ENCODE measurements at regions not wholly inside any gene's neighbourhood (a gene's known extent, or its start where the extent isn't known, plus 50 kb on each side); places are given as distances from the start of the nearest gene placed in this dataset.
"Not testable (repeated sequence)": the region's sequence is repeated elsewhere in the genome, so short reads cannot be mapped to it uniquely, and the experiment has no call there.

DNA sequence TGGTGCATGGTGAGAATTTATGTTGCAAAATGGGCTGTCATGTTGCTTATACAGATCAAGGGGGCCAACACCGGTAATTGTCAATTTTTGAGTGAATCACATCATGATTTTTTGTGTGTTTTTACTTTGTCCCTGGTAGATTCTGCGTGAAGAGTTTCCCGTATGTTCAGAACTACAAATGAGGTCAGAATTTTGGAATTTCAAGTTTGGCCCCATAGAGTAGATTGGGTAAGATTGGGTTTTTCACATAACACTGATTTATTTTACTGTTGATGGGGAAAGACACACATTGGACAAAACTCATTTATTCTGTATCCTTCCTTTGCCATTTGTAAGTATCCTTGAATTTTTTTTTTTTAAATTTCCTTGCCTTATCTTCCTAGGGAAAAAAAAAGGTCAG, 158.5 kb upstream of the MXRA5 start:
- FAIRE-seq: no peak

DNA sequence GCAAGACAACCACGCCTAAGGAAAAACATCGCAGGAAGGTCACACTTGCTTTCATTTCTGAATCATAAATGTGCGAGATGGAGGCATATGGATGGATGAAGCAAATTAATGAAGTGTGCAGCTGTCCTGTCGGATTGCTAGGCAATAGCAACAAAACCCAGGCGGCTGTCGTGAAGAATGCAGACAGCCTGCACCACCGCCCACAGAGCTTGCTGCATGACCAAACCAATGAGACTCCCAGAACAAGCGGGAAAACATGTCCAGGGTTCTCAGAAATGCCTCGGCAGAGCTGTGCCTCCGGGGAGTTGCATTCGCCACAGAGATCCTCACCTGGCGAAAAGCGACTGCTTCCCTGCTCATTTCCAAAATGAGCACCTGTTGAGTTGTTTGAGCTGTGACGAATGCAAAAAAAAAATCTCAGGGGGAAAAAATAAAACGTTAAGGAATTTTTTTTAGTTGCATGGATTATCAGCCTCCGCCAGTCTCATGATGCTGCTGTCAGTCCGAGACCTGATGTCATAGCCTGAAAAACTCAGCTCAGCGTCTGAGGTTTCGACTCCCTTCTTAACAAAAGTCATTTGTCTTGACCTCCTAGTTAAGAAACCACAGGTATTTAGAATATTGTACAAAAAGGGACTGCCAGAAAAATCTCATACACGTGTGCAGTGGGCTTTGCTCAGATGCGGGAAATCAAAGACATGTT, 155.5 kb upstream of the MXRA5 start:
- no peak for FAIRE-seq

DNA sequence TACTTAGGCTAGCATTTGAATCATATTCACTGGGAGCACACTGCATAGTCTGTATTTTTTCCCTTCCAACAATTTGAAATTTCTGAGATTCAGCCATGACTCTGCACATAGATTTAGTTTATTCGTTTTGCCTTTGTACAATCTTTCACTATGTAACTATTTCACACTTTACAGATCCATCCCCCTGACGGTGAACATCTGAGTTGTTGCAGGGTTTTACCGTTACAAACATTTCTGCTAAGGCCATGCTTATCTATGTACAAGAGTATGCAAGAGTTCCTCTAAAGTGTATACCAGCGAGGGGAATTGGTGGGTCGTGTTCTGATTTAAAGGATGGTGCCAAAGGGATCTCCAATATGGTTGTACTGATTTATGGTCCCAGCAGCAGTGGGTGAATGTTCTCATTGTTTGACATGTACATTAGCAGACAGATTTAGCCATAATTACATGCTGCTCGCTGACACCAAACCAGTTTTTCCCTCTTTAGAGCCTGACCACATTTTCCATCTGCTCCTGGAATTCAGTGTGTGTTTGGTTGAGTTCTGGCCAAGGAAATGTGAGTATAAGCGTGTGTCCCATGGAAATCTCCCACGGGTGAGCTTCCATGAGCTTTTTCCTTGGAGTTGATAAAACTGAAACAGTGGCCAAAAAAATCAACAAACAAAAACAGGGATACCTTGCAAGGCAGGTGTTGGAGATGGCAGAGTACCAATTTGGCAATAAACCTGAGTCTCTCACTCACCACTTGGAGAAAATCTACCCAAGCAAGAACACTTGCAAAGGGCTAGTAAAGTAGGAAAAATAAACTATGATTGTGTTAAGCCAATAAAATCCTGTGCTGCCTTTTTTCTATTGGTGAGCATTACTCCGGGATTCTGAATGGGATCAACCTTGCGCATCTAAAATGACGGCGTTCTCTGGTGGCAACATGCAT, 149.7 kb upstream of the MXRA5 start:
- not testable (repeated sequence) for FAIRE-seq

DNA sequence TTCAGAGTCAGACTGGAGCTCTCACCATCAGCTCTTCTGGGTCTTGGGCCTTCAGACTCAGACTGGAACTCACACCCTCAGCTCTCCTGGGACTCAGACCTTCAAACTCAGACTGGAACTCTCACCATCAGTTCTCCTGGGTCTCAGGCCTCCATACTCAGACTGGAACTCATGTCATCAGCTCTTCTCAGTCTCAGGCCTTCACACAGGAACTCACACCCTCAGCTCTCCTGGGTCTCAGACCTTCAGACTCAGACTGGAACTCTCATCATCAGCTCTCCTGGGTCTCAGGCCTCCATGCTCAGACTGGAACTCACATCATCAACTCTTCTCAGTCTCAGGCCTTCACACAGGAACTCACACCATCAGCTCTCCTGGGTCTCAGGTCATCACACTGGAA, 147.2 kb upstream of the MXRA5 start:
- no peak for FAIRE-seq

DNA sequence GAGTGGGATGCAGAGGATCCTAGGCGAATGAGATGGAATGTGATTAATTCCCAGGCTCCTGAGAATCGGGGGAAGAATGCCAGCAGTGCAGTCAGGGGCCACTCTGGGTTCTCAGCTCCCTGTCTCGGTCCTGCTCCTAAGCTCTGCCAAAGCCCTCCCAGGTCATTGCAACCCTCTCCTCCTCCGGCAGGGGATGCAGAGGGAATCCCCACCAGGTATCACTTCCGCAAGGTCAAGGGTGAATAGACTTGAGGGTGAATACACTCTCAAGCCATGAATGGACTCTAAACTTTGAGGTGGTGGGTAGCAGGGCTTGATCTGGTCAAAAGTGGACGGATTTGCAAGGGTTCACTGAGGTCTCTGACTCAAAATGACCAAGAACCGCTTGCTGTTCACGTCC, 139.3 kb upstream of the MXRA5 start:
- no peak for FAIRE-seq

DNA sequence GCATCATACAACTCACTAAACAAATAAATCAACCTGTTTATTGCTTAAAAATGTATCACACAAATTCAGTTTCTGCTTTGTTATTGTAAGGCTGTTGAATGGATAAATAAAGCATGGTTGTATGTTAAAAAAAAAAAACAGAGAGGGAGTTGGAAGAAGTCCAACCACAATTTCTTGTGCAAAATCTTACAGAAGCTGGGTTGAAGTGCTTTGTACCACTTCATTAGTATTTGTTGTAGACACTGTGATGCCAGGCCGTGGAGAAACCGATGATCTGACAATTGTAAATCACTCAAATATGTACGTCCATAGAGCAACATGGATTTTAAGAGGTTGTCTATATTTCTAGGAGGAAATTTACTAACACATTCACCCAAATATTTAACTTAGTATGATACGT, 132.6 kb upstream of the MXRA5 start:
- FAIRE-seq: no peak

DNA sequence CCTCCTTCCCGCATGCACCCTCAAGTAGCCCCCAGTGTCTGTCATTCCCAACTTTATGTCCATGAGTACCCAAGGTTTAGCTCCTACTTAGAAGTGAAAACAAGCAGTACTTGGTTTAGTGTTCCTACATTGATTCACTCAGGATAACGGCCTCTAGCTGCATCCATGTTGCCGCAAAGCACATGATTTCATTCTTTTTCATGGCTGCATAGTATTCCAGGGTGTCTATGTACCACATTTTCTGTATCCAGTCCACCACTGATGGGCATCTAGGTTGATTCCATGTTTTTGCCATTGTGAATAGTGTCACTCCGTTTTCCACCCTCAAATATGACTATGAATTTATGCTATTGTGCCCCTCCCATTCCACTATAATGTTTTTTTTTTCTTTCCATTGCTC, 130.5 kb upstream of the MXRA5 start:
- FAIRE-seq: no peak

DNA sequence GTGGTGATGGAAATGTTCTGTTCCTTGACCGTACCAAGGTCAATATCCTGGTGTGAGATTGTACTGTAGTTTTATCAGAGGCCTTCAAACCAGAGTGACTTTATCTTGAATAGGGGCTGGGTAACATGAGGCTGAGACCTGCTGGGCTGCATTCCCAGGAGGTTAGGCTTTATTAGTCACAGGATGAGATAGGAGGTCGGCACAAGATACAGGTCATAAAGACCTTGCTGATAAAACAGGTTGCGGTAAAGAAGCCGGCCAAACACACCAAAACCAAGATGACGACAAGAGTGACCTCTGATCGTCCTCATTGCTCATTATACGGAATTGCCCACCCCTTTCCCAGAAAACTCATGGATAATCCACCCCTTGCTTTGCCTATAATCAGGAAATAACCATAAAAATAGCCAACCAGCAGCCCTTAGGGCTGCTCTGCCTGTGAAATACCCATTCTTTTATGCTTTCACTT, 123.8 kb upstream of the MXRA5 start:
- not testable (repeated sequence) for FAIRE-seq

DNA sequence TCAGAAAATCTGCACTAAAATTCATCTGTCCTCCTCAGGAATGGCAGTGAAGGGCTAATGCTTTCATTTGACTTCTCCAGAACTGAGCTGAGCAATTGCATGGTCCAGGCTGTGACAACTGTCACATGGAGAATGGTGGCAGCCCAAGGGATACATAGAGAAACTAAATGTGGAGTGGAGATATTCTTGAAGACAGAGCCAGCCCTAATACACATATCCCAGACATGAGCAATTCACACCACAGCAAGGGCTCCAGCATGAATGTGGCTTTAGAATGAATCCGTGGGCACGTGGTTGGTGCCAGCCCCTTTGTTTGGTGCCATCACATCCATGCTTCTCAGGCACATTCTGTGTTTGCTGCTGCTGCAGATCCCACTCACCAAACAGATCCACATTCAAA, 121.6 kb upstream of the MXRA5 start:
- FAIRE-seq: no peak

DNA sequence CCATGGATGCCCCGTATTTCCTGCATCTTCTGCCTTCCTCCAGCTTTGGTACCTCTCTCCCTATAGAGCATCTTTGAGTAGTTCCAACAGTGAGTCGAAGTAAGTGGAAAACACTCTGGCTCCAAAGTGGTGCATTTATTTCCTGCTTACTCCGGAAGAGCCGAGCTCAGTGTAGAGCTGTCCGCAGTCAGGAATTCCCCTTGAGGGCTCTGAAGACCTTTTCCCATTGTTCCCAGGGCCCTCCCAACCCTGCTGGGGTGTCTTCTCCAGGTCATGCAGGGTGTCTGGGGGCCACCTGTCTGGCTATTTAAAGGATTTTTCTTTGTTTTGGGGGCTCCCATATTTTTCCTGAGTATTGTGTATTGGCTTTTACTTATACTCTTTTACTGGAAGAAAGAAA, 118.6 kb upstream of the MXRA5 start:
- no peak for FAIRE-seq

DNA sequence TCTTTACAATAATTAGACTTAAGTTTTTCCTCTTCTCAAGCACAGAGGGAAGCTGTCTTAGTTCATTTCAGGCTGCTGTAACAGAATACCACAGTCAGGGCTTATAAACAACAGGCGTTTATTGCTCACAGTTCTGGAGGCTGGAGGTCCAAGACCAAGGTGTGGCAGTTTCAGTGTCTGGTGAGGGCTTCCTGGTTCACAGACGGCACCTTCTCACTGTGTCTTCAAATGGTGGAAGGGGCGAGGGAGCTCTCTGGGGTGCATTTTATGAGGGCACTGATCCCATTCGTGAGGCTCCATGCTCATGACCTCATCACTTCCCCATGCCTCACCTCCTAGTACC, 115.7 kb upstream of the MXRA5 start:
- FAIRE-seq: no peak

DNA sequence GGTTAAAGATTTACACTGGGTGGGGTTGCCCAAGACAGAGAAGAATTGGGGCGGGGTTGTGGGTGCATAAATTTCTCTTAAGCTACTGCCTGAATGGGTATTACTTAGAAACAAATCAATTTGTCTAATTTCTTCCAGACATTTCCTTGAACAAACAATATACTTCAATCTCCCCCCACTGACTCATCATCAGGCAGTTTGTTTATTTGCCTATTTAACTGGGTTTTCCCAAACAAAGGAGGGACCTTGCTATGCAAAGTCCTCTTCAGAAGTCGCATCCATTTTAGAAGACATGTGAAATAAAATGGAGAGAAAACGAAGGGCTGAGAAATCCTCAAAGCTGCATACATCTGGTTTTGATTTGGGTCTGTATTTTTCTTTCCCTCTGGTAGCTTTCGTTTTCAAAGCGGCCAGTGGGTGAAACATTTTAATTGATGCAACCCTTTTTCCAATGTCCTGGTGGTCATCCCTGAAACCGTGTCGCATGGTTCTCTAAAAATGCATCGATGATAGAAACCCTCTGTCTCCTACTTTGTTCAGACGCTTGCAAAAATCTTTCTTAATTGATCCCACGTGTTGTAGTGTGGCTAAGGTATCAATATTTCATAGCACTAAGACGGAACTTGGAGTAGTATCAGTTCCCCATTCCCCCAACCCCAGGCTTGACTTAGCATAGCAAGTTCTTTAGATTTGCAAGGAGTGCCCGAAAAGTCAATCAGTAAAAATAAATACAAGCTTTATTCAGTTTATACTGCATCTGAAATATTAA, 115.1 kb upstream of the MXRA5 start:
- FAIRE-seq: no peak

DNA sequence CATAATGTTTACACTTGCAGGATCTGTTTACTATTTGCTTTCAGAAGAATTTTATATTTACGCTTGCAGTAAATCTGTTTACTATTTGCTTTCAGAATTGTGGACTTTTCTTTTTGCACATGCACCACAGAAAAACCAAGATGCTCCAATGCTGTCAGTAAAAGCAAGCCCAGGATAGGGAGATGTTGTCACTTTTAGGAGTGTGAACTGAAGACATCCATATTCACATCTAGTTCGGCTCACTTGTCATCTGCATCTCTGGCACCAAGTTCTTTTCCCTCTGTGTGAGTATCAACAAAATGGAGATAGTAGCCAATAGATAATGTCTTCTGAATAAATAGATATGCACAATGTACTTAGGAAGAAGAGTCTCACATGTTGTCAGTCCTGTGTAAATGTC, 109.3 kb upstream of the MXRA5 start:
- no peak for FAIRE-seq

DNA sequence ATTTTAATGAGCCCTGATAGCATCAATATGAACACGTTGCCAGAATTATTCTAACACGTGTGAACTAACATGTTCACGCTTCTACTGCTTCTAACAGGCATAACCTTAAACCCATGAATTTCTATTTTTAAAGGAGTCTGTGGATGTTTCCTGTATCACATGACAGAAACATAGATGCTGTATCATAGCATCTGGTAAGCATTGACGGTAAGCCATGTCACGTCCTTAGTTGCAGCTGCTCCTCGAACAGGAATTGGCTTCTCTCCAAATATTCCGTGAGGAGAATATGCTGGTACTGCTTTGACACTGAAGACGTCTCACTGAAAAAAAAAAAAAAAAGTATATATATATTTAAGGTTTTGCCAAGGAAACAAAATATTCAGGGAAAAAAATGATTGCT, 105.1 kb upstream of the MXRA5 start:
- no peak for FAIRE-seq

DNA sequence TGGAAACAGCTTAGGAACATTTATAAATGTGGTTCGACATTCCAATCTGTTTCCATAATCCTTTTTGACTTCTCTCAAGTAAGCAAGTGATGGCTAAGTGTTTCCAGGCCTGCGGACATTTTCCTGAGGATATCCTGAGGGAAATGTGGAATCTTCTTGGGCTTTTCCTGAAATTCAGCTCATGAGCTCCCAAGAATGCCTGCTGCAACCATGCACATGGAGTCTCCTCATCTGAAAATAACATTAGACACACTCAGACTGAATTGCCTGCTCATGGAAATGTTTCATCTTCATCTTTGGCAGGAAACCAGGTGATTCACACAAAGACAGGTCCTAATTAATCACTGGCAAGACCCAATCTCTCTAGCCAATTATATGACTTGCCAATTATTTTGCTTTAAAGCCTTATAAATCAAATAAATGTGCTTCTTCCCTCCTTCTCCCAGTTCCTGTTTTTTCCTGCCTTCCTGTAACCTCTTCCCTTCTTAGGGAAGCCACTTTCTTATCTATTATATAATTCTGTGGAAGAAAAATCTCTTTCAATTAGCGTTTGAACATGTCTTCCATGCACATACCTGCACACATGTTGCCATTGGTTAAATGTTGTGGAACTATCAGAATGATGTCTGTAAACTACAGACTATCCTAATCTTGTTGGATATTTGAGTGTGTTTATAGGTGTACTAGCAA, 104.6 kb upstream of the MXRA5 start:
- no peak for FAIRE-seq

DNA sequence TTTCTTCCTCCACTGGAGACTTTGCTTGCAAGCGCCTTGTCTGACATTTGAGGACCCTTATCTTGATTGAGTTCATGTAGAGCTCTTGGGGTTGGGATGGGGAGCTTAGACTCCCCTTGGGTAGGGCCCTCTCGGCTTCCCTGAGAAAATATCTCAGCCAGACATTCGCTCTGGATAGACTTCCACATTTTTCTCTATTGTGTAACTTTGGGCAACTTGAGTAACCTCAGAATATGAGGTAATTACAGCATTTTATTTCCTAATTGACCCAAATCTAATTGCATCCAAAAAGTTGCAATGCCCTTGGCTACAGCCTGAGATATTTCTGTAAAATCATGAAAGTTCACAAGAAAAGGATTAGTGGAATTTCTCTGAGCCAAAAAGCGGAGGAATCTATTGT, 102.8 kb upstream of the MXRA5 start:
- FAIRE-seq: no peak

DNA sequence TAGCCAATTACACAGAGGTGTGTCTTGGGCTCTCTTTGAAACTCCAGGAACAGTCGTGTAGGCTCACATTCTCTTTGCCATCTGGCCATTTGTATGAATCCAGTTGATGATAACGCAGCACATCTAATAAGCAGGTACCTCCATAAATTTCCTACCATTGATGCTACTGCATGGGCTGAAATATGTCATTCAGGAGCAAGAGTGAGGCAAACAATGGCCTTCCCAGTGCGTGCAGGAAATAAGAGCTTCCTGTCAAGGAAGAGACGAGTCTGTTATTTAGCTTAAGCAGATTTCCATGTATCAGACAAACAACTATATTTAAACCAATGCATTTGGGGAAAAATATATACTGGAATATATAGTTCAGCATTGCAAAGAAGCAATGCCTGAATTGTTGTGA, 102.1 kb upstream of the MXRA5 start:
- FAIRE-seq: no peak

DNA sequence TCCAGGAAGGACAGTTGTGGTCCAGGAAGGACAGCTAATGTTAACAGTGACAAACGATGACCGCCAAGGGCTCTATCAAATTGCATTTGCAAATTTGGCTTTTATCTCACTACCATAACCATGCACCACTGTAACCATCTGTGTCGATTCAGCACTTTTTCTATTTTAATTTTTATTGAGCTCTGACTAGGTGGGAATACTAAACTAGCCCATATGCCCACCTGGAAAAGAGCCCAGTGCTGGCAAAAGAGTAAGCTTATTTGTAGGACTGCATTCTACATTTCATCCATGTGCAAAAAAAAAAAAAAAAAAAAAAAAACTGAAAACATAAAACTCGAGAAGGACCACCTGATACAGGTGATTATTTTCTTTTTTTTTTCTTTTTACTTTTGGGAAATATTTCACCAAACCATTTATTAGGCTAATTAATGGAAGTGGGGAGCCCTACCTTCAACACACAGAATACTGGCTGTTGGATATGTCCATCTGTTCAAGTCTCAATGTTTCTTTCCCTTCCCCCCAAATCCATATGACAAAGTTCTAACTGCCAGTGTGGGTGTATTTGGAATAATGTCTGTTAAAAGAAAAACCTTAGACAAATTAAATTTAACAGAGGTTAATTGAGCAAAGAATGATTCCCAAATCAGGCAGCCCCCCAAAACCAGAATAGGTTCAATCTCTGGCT, 99.5 kb upstream of the MXRA5 start:
- FAIRE-seq: no peak

DNA sequence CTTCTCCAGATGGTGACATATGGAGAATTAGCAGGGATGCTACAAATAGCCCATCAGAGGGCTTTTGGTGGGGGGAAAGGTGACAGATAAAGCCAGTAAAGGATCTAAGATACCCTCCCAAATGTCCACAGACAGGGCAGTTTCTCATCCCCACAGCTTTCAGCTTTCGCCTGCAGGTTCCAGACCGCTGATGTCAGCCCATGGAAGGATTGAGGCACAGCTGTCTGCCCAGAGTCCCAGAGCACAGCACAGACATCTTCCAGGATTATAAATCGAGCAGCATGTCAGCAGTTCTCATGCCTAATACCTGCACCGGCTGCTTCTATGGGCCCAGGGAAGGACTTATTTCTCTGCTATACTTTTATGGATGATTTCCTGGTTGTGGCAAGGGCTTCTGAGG, 96.7 kb upstream of the MXRA5 start:
- FAIRE-seq: no peak

DNA sequence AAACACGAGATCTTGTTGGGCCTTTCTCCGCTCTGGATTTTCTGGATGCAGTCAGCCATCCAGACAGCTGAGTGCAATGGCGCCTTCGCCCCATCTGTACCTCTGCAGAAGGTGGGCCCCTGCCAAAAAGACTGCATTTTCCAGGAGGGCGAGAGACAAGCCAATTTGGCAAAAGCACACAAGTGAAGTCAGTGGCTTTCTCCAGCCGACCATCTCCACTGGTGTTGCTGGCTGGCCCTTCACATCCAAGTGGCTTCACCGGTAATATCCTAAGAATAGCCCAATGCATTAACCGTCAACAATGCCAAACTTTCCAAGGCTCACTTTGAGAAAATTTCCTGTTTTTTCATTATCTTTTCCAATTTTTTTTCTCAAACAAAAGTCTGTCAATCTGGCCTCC, 96.2 kb upstream of the MXRA5 start:
- FAIRE-seq: no peak

DNA sequence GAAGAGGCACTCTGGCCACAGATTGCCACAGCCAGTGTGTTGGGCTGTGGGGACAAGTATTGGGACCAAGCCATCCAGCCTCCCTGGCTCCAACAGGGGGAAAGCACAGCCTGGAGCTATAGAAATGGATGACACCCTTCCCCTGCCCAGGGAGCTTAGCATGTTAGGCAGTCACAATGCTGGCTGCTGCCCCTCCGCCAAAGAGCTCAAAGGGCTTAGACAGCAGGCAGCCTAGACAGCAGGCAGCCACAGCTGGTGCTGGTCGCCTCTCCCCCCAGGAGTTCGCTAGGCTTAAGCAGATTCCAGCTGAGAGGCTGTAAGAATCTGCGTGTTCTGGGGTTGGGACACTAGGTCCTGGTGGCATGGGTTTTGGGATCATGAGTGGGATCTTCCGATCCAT, 94.5 kb upstream of the MXRA5 start:
- no peak for FAIRE-seq

DNA sequence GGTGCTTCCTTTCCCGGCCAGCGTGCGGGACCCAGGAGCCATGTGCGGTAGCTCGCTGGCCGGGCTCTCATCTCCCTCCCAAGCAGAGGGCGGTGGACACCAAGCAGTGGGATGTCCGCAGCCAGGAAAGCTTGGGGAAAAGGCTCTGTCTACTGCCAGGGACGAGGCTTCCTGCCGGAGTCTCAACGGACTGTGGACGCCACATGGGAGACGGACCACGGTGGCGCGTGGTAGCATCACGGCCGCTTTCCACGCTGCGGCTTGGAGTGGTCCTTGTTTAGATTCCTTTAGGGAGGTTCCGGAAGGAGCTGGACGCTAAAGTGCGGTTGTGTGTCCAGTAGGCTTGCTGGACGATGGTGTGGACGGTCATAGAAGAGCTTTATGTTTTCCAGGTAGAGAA, 89.5 kb upstream of the MXRA5 start:
- FAIRE-seq: not testable (repeated sequence)
